GM21717 (cell line): ENCODE measurements at regions not wholly inside any gene's neighbourhood (a gene's known extent, or its start where the extent isn't known, plus 50 kb on each side); places are given as distances from the start of the nearest gene placed in this dataset.

Experiments
- ATAC-seq: cut with Tn5 transposase; IDR thresholded peaks from one replicate; pipeline ENCODE4 v1.9.1; 2021; ENCODE audit warnings: mild to moderate bottlenecking, moderate library complexity; ENCODE audit not compliant: unreplicated experiment

GRCh38 chr2:14533131-14533757, 99.3 kb upstream of the LRATD1 start:
- ATAC-seq: no peak

DNA sequence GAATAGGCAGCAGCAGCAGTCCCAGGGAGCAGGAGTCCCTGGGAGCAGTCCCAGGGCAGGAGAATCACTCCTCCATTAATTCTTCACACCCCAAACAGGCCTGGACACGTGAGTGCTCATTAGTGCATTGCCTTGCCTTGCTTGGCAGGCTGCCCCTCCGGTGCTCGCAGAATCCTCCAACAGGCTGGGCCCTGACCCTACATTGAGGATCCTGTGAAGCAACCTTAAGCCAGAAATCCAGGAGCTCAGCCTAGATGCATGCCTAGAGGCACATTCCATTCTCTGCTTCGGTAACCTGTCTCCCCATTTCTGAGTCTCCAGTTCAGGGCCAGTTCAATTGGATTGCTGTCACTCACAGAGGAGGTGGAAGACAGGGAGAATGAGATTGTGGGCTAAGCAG, 97.4 kb upstream of the LRATD1 start:
- ATAC-seq: no peak

GRCh38 chr2:14536976-14537375, 95.5 kb upstream of the LRATD1 start:
- ATAC-seq: no peak

GRCh38 chr2:14540015-14540414, 92.5 kb upstream of the LRATD1 start:
- no peak for ATAC-seq

GRCh38 chr2:14543284-14543683, 89.2 kb upstream of the LRATD1 start:
- no peak for ATAC-seq

DNA sequence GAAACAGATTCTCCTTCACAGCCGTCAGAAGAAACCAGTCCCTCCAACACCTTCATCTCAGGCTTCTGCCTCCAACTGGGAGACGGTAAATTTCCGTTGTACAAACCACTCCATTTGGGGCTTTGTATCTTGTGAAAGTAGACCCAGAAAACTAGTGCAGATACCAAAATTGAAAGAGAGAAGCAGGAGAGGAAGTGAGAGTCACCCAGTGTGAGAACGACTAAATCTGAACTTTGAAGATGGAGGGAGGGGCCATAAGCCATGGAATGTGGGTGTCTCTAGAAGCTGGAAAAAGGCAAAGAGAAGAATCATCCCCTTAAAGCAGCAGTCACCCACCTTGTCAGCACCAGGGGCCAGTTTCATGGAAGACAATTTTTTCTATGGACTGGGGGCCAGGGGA, 88.3 kb upstream of the LRATD1 start:
- ATAC-seq: no peak

DNA sequence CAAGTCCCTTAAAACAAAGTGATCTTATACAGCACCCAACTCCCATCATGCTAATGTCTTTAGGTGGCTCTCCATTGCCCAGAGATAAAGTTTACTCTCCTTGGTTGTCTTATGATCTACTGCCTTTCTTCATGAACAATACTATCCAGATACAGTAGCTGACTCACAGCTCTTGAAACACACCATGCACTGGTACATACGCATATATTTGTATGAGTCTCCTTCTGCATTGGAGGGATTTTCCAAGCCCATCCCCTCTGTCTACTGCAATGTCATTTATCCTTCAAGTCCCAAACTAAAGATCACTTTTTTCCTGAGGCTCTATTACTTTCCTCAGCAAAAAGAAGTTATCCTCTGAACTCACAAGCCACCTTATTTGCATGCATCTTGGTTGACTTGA, 84.7 kb upstream of the LRATD1 start:
- no peak for ATAC-seq

DNA sequence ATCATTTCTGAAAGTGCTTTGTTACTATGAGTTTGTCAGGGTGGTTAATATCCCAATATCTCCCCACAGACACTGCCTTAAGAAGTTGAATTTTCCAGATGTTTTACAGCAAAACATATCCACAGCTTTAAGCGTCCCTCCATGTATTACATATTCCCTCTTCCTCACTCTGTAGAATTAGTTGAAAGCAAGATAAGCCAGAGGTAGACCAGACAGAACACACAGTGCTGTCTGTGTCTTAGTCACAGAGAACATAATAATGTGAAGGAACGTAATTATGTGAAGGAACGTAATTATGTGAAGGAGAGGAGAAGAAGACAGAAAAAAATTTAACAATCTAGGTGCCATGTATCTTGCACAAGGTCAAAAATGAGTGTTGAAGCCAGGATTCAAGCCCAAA, 81.9 kb upstream of the LRATD1 start:
- ATAC-seq: no peak

- no peak for ATAC-seq
Observed at GRCh38 chr2:14551069-14551468, 81.4 kb upstream of the LRATD1 start.

DNA sequence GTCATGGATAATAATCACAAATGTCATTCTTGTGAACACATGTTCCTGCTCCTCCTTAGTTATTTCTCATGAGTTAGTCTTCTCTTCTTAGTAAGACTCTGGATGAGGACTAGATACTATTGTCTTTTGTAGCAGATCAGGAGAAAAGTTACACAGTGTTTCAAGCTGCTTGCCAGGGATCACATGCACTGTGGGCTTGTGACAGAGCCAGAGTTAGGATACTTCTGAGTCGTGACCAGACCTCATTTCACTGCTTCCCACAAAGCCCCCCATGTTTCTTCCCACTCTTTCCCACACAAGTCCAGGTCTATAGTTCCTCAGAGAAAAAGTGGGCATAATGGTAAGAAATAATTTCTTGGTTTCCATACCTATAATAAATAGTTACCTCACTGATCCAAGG, 80.2 kb upstream of the LRATD1 start:
- no peak for ATAC-seq

- ATAC-seq: no peak
Observed at GRCh38 chr2:14552818-14553217, 79.7 kb upstream of the LRATD1 start.

DNA sequence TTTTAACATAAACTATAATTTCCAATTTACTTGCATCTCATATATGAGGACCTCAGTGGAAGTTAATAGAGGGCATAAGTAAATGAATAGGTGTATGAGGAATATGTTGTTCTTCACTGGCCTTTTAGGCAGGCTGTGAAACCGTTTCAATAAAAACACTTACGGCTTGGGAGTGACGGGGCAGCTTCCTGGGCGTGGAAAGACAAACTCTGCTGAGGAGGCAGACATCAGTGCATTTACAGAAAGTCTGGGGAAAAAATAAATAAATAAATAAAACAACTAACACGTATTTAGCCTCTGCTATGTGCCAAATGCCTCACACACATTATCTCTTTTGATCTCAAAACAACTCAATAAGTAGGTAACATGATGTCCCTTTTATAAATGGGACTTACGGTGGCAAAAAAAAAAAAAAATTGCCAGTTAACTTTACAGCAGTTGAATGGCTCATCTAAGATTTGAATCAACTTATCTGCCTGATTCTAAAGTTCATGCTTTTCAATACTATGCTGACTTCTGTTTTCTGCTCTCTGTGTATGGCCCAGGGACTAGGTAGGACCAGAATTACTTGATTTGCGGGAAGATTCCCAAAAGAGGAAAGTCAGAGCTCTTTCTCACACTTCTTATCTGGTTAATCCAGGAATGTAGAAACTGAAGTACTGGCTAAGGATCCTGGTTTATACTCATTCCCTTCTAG, 77.5 kb upstream of the LRATD1 start:
- ATAC-seq: no peak

- no peak for ATAC-seq
Observed at GRCh38 chr2:14557111-14557510, 75.4 kb upstream of the LRATD1 start.

DNA sequence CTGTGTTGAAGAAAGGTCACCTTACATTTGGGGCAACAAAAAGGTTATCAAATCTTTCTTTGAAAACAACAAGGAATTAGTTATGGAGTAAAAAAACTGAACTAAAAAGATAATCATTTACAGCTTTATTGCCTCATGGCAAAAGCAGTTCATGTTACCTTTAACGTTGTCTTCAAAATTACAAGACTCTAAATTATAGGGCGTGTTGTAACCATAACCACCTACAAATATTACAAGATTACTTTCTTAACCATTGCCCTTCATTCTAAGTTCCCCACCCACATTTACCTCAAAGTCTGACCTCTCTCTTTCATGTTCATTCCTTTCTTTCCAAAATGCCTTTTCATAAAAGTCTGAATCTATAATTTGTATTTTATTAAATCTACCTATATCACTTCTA, 74.6 kb upstream of the LRATD1 start:
- no peak for ATAC-seq

- no peak for ATAC-seq
Observed at GRCh38 chr2:14558335-14558919, 74.1 kb upstream of the LRATD1 start.

DNA sequence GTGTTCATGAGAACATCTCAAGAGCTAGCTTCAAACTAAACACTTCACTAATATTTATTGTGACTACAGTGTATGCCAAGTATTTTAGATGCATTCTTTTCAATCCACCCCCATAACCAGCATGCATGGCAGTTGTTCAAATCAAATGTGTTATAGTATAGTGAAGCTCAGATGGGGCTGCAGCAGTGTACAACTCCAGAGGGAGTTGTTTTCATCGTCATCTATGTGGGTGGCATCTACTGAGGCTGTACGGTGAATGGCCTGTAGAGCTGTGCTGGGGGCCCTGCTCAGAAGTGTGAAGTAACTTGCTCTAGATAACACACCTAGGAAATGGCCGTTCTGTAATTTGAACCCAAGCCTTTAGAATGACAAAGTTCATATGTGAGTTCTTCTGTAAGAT, 71.8 kb upstream of the LRATD1 start:
- ATAC-seq: no peak

GRCh38 chr2:14563324-14563723, 69.2 kb upstream of the LRATD1 start:
- ATAC-seq: no peak

- no peak for ATAC-seq
Observed at GRCh38 chr2:14565666-14566065, 66.9 kb upstream of the LRATD1 start.

- no peak for ATAC-seq
Observed at GRCh38 chr2:14567561-14567960, 65.0 kb upstream of the LRATD1 start.

DNA sequence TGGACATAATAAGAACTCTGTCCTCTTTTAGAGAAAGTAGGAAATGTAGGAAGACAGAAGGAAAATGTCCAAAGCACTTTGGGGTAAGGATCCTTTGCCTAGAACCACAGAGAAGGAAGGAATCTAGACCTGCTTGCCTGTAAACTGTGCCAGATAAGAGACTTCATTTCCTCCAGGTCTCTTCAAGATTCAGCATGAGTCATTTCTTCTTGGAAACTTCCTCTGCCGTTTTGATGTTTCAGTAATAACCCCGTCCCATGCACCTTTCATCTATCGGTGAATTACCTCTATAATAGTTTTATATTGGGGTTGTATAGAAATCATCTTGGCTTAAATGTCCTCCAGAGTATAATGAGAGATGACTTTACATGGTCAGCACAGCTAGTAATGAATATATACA, 63.2 kb upstream of the LRATD1 start:
- ATAC-seq: no peak

GRCh38 chr2:14572633-14573032, 59.9 kb upstream of the LRATD1 start:
- ATAC-seq: no peak

GRCh38 chr2:14577843-14578242, 54.7 kb upstream of the LRATD1 start:
- no peak for ATAC-seq
